Esophagus muscularis mucosa (tissue), 3 donors: ENCODE measurements at regions not wholly inside any gene's neighbourhood (a gene's known extent, or its start where the extent isn't known, plus 50 kb on each side); places are given as distances from the start of the nearest gene placed in this dataset.

ENCODE experiments used
- POLR2A ChIP-seq: fragments of 450-650 bp; IDR thresholded peaks from one replicate; pipeline ENCODE4 v1.6.1; 2017; ENCODE audit warnings: antibody characterized with exemption, moderate library complexity, mild to moderate bottlenecking, low read depth
- TF ChIP-seq, protein P1 (sequence below), 3 experiments: fragments of 200-600 bp in 2 of 3; fragments of 450-650 bp in 1 of 3; sonication (generic) in 2 of 3; IDR thresholded peaks; one replicate each; pipeline ENCODE4 v1.5.1; 2017 to 2019; ENCODE audit warnings: antibody characterized with exemption in 3 of 3, mild to moderate bottlenecking in 2 of 3, moderate library complexity in 1 of 3

DNA sequence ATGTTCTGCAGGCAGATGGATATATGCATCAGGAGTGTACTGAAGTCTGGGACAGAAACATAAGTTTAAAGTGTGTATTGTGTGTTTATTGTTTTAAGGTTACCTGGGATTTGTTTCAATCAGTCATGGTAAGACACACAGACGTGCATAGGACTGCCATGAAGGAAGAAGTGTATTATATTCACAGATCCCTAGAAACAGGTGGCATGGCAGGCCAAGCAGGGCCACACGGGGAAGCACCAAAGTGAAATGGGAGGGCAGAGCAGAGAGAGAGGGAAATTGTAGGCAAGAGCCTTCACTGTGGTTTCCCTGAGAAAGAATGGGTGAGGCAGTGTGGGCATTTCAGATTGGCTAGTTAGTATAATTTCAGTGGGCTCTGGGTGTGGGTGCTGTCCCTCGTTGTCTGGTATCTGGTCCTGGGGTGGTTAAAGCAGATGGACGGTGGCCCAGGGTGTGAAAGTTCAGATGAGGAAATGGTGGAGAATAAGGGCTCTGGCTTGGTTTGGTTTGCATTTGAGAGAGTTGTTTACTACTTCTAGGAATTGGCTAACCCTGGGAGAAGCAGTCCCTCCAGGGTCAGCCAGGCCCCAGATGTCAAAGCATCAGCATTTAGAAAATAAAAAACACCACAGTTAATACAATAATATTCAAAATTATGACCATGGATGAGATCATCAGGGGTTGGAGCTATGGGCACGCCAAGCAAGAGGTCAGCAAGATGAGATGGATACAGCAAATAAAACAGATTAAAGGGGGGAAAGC lies 160.0 kb downstream of the LRRC30 start:
- TF ChIP-seq POLR2A, result no peak
- TF ChIP-seq, protein P1, sequence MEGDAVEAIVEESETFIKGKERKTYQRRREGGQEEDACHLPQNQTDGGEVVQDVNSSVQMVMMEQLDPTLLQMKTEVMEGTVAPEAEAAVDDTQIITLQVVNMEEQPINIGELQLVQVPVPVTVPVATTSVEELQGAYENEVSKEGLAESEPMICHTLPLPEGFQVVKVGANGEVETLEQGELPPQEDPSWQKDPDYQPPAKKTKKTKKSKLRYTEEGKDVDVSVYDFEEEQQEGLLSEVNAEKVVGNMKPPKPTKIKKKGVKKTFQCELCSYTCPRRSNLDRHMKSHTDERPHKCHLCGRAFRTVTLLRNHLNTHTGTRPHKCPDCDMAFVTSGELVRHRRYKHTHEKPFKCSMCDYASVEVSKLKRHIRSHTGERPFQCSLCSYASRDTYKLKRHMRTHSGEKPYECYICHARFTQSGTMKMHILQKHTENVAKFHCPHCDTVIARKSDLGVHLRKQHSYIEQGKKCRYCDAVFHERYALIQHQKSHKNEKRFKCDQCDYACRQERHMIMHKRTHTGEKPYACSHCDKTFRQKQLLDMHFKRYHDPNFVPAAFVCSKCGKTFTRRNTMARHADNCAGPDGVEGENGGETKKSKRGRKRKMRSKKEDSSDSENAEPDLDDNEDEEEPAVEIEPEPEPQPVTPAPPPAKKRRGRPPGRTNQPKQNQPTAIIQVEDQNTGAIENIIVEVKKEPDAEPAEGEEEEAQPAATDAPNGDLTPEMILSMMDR (IDR thresholded peaks at IDR 0.05), result no peak
